CD4-positive, alpha-beta T cell (primary cell): ENCODE measurements at regions not wholly inside any gene's neighbourhood (a gene's known extent, or its start where the extent isn't known, plus 50 kb on each side); places are given as distances from the start of the nearest gene placed in this dataset.

ENCODE experiments used
- ATAC-seq: fragments of 200-7000 bp; cut with Tn5 transposase; one replicate; pipeline ENCODE4 v1.10.0; 2022; ENCODE audit warnings: mild to moderate bottlenecking; ENCODE audit not compliant: poor library complexity
- CTCF ChIA-PET: fragments of 350-600 bp; sonication (Branson Sonifier 250); formaldehyde crosslinking; loops from one replicate; lab custom pipeline; 2021; ENCODE audit warnings: antibody characterized with exemption, inconsistent platforms; lab: Charles Lee
- POLR2A ChIA-PET: fragments of 350-600 bp; sonication (Branson Sonifier 250); formaldehyde crosslinking; loops from one replicate; lab custom pipeline; 2021; ENCODE audit warnings: antibody characterized with exemption, inconsistent platforms; lab: Charles Lee
- DNase-seq, 14 experiments: peaks; one replicate each; pipeline ENCODE4 v3.0.0-alpha.2; 2013 to 2020; ENCODE audit warnings: mixed read lengths in 2 of 14
- H3K27ac ChIP-seq, 2 donors: one replicate each; pipeline versions ENCODE4 v1.5.1 to v1.7.0; 2013; ENCODE audit warnings: low read length in 2 of 2, low read depth in 1 of 2, mild to moderate bottlenecking in 1 of 2
- H3K27me3 ChIP-seq, 2 experiments: 1 replicate in 1 of 2; 2 replicates in 1 of 2; pipeline versions ENCODE4 v1.6.1 to v1.7.0; 2013; ENCODE audit warnings: low read length in 2 of 2, control low read depth in 1 of 2, mild to moderate bottlenecking in 1 of 2, moderate library complexity in 1 of 2; ENCODE audit not compliant: insufficient read depth in 2 of 2, control insufficient read depth in 1 of 2
- H3K36me3 ChIP-seq: one replicate; pipeline ENCODE4 v1.6.1; 2013; ENCODE audit warnings: low read length, control low read depth; ENCODE audit not compliant: insufficient read depth
- H3K4me1 ChIP-seq: one replicate; pipeline ENCODE4 v1.6.1; 2013; ENCODE audit warnings: low read length, control low read depth; ENCODE audit not compliant: insufficient read depth
- H3K4me3 ChIP-seq: one replicate; pipeline ENCODE4 v1.5.1; 2013; ENCODE audit warnings: mild to moderate bottlenecking, low read length, moderate library complexity
- H3K9me3 ChIP-seq, 2 experiments: 1 replicate in 1 of 2; 2 replicates in 1 of 2; pipeline versions ENCODE4 v1.6.1 to v1.7.0; 2013; ENCODE audit warnings: low read length in 2 of 2, mild to moderate bottlenecking in 2 of 2, control low read depth in 1 of 2, moderate library complexity in 1 of 2; ENCODE audit not compliant: control insufficient read depth in 1 of 2, insufficient read depth in 1 of 2
- H3K27ac Mint-ChIP-seq: one replicate; pipeline ENCODE4 v1.8.0; 2020; ENCODE audit warnings: mixed read lengths
- H3K27me3 Mint-ChIP-seq: one replicate; pipeline ENCODE4 v1.8.0; 2021; ENCODE audit warnings: mixed read lengths
- H3K36me3 Mint-ChIP-seq: one replicate; pipeline ENCODE4 v1.8.0; 2021; ENCODE audit warnings: low read depth, mixed read lengths
- H3K4me1 Mint-ChIP-seq: one replicate; pipeline ENCODE4 v1.8.0; 2021; ENCODE audit warnings: low read depth, mixed read lengths
- H3K4me3 Mint-ChIP-seq: one replicate; pipeline ENCODE4 v1.8.0; 2020; ENCODE audit warnings: mild to moderate bottlenecking, mixed read lengths
- H3K9me3 Mint-ChIP-seq: one replicate; pipeline ENCODE4 v1.8.0; 2020; ENCODE audit warnings: mixed read lengths
- intact Hi-C, 2 experiments: fragments of 100-400 bp; cut with DNase I in 1 of 2; cut with micrococcal nuclease in 1 of 2; formaldehyde crosslinking; loops; one replicate each; pipeline versions ENCODE4 v1.15.1 to v1.9.0; 2023 to 2025; cut with DNase I, micrococcal nuclease
- TF ChIP-seq, protein P1 (sequence below): fragments of 200-600 bp; IDR thresholded peaks from one replicate; pipeline ENCODE4 v1.8.0; 2022; ENCODE audit warnings: antibody characterized with exemption, mild to moderate bottlenecking

DNA sequence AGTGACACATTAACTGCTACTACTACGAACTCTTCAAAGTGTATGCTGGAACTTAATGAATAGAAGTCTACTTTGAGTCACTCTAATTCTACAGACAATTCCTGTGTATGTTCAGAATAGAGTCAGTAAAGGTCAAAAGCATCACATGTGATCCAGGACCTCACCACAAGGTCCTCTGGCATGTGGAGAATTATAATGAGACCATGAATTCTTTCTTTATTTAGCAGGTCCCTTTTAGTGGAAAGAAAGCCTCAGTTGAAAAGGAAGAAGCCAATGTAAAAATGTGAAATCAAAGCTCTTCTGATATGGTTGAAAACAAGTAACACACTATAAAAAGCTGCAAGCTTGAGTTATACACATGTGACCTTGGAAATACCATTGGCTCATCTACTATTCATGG is 1612.1 kb upstream of the GOT2 start:
- peaks cover 8% of the 10 kb centered on the region for H3K9me3 Mint-ChIP-seq
- Histone ChIP-seq H3K9me3 (peaks cover 0 to 16% of the 10 kb centered on the region in 2 experiments), H3K27ac (no peak overlapping the region), H3K27me3 (no peaks in the 10 kb centered on the region), H3K4me3 (no peak overlapping the region), H3K36me3 (no peaks in the 10 kb centered on the region), H3K4me1 (no peaks in the 10 kb centered on the region)
- intact Hi-C loops: no loop called here
- H3K36me3 Mint-ChIP-seq: no peaks in the 10 kb centered on the region
- ChIA-PET CTCF (no interaction called here), POLR2A (no interaction called here)
- H3K4me3 Mint-ChIP-seq: no peak overlapping the region
- no peaks in the 10 kb centered on the region for H3K27me3 Mint-ChIP-seq
- DNase-seq (no peak), ATAC-seq (no peak)
- no peaks in the 10 kb centered on the region for H3K4me1 Mint-ChIP-seq
- no peak overlapping the region for H3K27ac Mint-ChIP-seq
- TF ChIP-seq, protein P1, sequence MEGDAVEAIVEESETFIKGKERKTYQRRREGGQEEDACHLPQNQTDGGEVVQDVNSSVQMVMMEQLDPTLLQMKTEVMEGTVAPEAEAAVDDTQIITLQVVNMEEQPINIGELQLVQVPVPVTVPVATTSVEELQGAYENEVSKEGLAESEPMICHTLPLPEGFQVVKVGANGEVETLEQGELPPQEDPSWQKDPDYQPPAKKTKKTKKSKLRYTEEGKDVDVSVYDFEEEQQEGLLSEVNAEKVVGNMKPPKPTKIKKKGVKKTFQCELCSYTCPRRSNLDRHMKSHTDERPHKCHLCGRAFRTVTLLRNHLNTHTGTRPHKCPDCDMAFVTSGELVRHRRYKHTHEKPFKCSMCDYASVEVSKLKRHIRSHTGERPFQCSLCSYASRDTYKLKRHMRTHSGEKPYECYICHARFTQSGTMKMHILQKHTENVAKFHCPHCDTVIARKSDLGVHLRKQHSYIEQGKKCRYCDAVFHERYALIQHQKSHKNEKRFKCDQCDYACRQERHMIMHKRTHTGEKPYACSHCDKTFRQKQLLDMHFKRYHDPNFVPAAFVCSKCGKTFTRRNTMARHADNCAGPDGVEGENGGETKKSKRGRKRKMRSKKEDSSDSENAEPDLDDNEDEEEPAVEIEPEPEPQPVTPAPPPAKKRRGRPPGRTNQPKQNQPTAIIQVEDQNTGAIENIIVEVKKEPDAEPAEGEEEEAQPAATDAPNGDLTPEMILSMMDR: no peak

DNA sequence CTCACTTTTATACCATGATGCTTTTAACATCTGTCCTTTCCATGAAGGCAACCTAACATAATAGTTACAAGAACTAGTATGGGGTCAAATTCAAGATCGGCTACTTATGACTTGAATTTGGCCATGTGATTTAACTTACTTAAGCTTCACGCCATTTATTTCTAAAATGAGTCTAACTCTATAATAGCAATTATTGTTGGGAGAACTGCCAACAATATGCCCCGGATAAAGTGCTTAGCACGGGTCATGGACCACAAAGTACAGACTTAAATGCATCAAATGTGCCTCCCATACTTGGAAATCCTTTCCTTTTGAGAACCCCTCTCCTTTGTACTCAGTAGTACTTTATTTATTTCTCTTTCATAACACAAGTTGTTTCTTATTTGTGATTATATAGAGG is 1603.6 kb upstream of the GOT2 start:
- H3K4me3 Mint-ChIP-seq: no peak overlapping the region
- no peak overlapping the region for H3K27ac Mint-ChIP-seq
- POLR2A ChIA-PET: no interaction called here

DNA sequence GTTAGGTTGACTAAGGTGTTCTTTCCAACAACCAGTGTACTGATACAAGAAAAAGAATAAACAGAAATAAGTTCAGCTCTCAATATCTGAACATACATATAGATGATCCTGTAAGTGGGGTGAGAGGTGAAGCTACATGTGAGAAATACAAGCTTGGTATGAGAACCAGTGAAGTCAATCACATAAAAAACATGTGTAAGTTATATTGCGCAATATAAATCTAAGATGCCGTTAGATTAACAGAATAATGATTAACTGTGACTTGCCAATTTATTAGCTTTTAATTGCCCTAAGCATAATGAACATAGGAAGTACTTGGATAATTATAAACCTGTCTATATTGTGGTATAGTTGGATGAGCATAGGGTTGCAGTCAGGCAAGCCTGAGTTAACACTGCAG is 1597.1 kb upstream of the GOT2 start:
- H3K36me3 ChIP-seq: no peaks in the 10 kb centered on the region
- ChIA-PET CTCF (no interaction called here), POLR2A (no interaction called here)
- H3K27ac ChIP-seq: no peak overlapping the region
- no peak for DNase-seq
- Mint-ChIP-seq H3K4me1 (no peaks in the 10 kb centered on the region), H3K27ac (no peak overlapping the region), H3K36me3 (no peaks in the 10 kb centered on the region), H3K4me3 (no peak overlapping the region), H3K27me3 (no peaks in the 10 kb centered on the region), H3K9me3 (peaks cover 15% of the 10 kb centered on the region)
- H3K4me3 ChIP-seq: no peak overlapping the region
- TF ChIP-seq, protein P1: no peak
- peaks cover 4 to 8% of the 10 kb centered on the region in 2 experiments for H3K9me3 ChIP-seq
- H3K27me3 ChIP-seq: no peaks in the 10 kb centered on the region
- no peaks in the 10 kb centered on the region for H3K4me1 ChIP-seq
- intact Hi-C loops: no loop called here
- ATAC-seq: no peak

More for the DNA sequence above, 1603.6 kb upstream of the GOT2 start:
- Histone ChIP-seq H3K27me3 (no peaks in the 10 kb centered on the region), H3K9me3 (peaks cover 4 to 21% of the 10 kb centered on the region in 2 experiments), H3K4me1 (no peaks in the 10 kb centered on the region), H3K36me3 (no peaks in the 10 kb centered on the region), H3K4me3 (no peak overlapping the region), H3K27ac (no peak overlapping the region)
- DNase-seq: no peak
- Mint-ChIP-seq H3K9me3 (peaks cover 13% of the 10 kb centered on the region), H3K27me3 (no peaks in the 10 kb centered on the region), H3K36me3 (no peaks in the 10 kb centered on the region), H3K4me1 (no peaks in the 10 kb centered on the region)
- TF ChIP-seq, protein P1: no peak
- intact Hi-C loops: no loop called here
- CTCF ChIA-PET: no interaction called here
- ATAC-seq: no peak
